ENCODE measurements at regions not wholly inside any gene's neighbourhood (a gene's known extent, or its start where the extent isn't known, plus 50 kb on each side); places are given as distances from the start of the nearest gene placed in this dataset.

DNA sequence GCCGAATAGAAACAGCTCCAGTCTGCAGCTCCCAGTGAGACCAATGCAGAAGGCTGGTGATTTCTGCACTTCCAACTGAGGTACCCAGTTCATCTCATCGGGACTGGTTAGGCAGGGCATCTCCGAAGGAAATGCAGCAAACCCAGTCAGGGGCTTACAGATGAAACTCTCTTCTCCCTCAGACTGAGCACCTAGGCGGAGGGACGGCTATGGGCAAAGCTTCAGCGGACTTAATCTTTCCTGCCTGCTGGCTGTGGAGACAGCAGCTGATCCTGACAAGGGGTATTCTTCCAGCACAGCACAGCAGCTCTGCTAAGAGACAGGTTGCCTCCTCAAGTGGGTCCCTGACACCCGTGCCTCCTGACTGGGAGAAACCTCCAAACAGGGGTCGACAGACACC is 330.9 kb downstream of the DNAH5 start:
- DNase-seq (ENCODE audit: insufficient read length, low spot score) (no peak), FAIRE-seq (no peak)
- TF ChIP-seq, protein P1, sequence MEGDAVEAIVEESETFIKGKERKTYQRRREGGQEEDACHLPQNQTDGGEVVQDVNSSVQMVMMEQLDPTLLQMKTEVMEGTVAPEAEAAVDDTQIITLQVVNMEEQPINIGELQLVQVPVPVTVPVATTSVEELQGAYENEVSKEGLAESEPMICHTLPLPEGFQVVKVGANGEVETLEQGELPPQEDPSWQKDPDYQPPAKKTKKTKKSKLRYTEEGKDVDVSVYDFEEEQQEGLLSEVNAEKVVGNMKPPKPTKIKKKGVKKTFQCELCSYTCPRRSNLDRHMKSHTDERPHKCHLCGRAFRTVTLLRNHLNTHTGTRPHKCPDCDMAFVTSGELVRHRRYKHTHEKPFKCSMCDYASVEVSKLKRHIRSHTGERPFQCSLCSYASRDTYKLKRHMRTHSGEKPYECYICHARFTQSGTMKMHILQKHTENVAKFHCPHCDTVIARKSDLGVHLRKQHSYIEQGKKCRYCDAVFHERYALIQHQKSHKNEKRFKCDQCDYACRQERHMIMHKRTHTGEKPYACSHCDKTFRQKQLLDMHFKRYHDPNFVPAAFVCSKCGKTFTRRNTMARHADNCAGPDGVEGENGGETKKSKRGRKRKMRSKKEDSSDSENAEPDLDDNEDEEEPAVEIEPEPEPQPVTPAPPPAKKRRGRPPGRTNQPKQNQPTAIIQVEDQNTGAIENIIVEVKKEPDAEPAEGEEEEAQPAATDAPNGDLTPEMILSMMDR (IDR thresholded peaks at IDR 0.05; ENCODE audit: insufficient read depth, missing control alignments), result no peak

DNA sequence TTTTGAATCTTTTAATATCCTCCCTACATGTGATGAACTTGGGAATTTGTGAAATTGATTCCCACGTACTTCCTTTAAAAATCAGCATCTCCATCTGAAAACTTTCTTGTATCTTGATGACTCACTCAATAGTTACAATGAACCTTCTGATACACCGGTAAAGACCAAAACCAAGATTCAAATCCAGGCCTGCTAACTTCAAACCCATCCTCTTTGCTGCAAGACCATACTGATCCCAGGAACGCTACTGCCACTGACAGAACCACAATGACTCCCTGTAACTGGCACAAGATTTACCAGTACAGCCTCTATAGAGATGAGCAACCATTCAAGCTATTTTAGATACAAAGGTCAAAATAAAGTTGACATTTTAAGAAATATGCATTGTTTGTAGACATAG is 332.9 kb downstream of the DNAH5 start:
- FAIRE-seq (no peak), DNase-seq (ENCODE audit: insufficient read length, low spot score) (no peak)
- TF ChIP-seq, protein P1 (IDR thresholded peaks at IDR 0.05; ENCODE audit: insufficient read depth, missing control alignments), result no peak

DNA sequence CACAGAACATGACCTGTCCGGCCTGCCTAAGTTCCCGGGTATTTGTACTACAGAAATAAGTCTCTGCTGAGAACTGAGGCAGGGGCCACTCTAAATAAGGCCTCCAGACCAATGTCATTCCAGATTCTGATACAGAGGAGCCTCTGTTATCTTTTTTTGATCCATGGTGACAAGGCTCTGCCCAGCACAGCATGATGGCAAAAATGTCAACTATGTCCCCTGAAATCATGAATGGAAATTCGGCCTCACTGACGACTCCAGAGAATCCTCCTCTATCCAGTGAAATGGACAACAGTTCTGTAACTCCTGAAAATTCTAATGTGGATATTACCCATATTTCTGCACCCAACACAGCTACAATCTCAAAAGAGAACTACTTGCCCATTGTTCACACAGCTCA is 335.0 kb downstream of the DNAH5 start:
- TF ChIP-seq, protein P1 (IDR thresholded peaks at IDR 0.05; ENCODE audit: insufficient read depth, missing control alignments), result no peak
- DNase-seq (ENCODE audit: insufficient read length, low spot score) (no peak), FAIRE-seq (no peak)

DNA sequence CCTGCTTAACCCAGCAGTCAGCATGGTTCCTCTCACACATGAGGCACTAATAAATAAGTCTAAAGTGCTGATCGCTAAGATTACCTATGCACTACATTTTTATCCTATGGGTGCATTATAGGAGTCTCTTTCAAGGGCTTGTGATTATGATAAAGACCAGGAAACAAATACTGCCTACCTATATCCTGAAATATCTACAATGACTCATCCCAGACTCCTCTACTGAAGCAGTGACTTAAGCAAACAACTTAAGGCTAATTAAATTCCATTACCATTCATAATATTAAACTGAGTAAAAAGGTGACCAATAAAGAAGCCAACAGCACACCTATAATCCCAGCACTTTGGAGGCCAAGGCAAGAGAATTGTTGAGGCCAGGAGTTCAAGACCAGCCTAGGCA is 338.4 kb downstream of the DNAH5 start:
- FAIRE-seq, result no peak
- TF ChIP-seq, protein P1 (IDR thresholded peaks at IDR 0.05; ENCODE audit: insufficient read depth, missing control alignments), result no peak
- DNase-seq (ENCODE audit: insufficient read length, low spot score), result no peak

DNA sequence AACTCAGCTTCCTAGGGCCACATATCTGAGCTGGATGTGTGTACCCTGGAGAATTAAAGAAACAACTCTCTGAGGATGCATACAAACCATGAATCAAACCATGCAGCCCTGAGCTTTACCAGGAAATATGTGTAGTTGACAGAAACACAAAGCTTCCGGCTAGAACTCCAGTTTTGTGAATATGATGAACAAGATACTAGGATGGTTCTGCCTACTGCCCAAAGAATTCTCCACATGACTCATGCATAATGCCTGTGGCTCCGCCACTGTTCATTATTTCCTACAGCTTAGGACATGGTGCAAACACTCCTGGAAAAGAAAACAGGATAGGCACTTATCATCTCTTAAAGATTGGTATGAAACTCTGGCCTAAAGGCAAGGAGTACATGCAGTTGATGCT is 343.4 kb downstream of the DNAH5 start:
- FAIRE-seq (no peak), DNase-seq (ENCODE audit: insufficient read length, low spot score) (no peak)
- TF ChIP-seq, protein P1 (IDR thresholded peaks at IDR 0.05; ENCODE audit: insufficient read depth, missing control alignments), result no peak

DNA sequence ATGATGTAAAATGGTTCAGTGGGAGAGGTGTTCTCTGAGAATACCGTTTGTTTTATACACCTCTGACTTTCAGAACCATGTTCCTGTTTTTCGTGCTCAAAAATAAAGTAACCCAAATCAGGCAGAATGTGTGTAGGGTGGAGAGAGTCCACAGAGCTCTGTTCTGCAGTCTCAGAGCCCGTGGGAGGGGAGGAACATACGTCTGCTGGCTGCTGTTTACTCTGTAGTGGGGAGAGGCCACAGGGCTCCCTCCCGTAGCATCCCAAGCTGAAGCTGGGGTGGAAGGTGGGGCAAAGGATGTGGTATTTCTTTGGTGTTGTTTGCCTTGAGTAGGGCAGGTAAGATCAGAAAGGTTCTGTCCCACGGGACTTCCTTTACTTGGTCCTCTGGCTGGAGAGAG is 348.5 kb downstream of the DNAH5 start:
- no peak for DNase-seq (ENCODE audit: insufficient read length, low spot score)

DNA sequence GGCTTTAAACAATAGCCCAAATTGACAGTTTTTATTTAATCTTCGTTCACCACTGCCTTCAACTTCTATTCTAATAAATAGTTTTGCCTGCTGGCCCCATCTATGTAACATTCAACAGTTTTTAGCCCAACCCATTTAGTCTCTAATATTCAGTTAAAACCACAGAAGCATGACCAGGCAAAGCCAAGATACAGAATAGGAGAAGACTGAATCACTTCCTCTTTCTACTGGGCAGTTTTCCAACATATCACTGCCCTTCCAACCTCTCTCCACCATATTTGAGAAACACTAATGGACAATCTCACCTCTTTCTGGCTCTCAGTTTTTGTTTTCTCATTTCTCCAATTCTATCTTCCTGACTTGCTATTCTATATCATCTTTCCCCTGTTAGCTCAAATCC is 352.9 kb downstream of the DNAH5 start:
- TF ChIP-seq, protein P1 (IDR thresholded peaks at IDR 0.05; ENCODE audit: insufficient read depth, missing control alignments), result no peak
- FAIRE-seq (no peak), DNase-seq (ENCODE audit: insufficient read length, low spot score) (no peak)

More for the DNA sequence above, 348.5 kb downstream of the DNAH5 start:
- TF ChIP-seq, protein P1 (IDR thresholded peaks at IDR 0.05; ENCODE audit: insufficient read depth, missing control alignments), result no peak
- no peak for FAIRE-seq
